ENCODE measurements at regions not wholly inside any gene's neighbourhood (a gene's known extent, or its start where the extent isn't known, plus 50 kb on each side); places are given as distances from the start of the nearest gene placed in this dataset.

GRCh38 chr1:2917284-2917683 is 104.0 kb upstream of the ACTRT2 start:
- FAIRE-seq (no peak), DNase-seq (ENCODE audit: low read depth in 1 of 2, low spot score in 1 of 2) (no peak), ATAC-seq (no peak)
- no peak overlapping the region for H3K4me2 ChIP-seq
- TF ChIP-seq TP53 (CRISPR knock-in tag; IDR thresholded peaks at IDR 0.05) (no peak), MAZ (IDR thresholded peaks at IDR 0.05; ENCODE audit: borderline replicate concordance, low read depth, low read length) (no peak), CHD4 (IDR thresholded peaks at IDR 0.05; ENCODE audit: borderline replicate concordance) (no peak), MYC (IDR thresholded peaks at IDR 0.05; ENCODE audit: borderline replicate concordance, low read length) (no peak), ZC3H11A (IDR thresholded peaks at IDR 0.05) (no peak), ELK1 (IDR thresholded peaks at IDR 0.05; ENCODE audit: low read depth, low read length) (no peak), ZNF302 (CRISPR knock-in tag; IDR thresholded peaks at IDR 0.05) (no peak), EHF (CRISPR knock-in tag; IDR thresholded peaks at IDR 0.05) (no peak), NFE2L2 (conservative IDR thresholded peaks at IDR 0.05; ENCODE audit: low read length) (no peak), ATOH8 (CRISPR knock-in tag; IDR thresholded peaks at IDR 0.05; ENCODE audit: low read depth) (no peak), SMC3 (IDR thresholded peaks at IDR 0.05) (no peak), SREBF2 (IDR thresholded peaks at IDR 0.05) (no peak), HDAC2 (IDR thresholded peaks at IDR 0.05) (no peak)
- 49% methylated on average over 17 of the region's 17 CpGs for WGBS (ENCODE audit: missing lambda C conversion rate)
- H3K4me1 ChIP-seq: no peaks in the 10 kb centered on the region
- POLR2A ChIA-PET: no interaction called here
- H3K27ac ChIP-seq: no peak overlapping the region
- H3K4me3 ChIP-seq: no peak overlapping the region
- no peaks in the 10 kb centered on the region for H3K9me3 ChIP-seq
- CTCF ChIA-PET: no interaction called here

GRCh38 chr1:2918441-2918840 is 102.8 kb upstream of the ACTRT2 start:
- TF ChIP-seq CHD2 (IDR thresholded peaks at IDR 0.05; ENCODE audit: low read length, partially characterized antibody) (no peak), CTCF (IDR thresholded peaks at IDR 0.05) (no peak), ZSCAN20 (CRISPR knock-in tag; IDR thresholded peaks at IDR 0.05) (no peak), CBX8 (IDR thresholded peaks at IDR 0.05) (no peak), TFCP2L1 (CRISPR knock-in tag; IDR thresholded peaks at IDR 0.05) (no peak), MAFK (IDR thresholded peaks at IDR 0.05; ENCODE audit: partially characterized antibody) (no peak), JUN (IDR thresholded peaks at IDR 0.05) (no peak), POLR2AphosphoS2 (conservative IDR thresholded peaks at IDR 0.05; ENCODE audit: low read length) (no peak), SMC3 (IDR thresholded peaks at IDR 0.05) (no peak), SREBF2 (IDR thresholded peaks at IDR 0.05) (no peak), ESRRA (IDR thresholded peaks at IDR 0.05; ENCODE audit: borderline replicate concordance, low read length) (no peak), RNF2 (IDR thresholded peaks at IDR 0.05; ENCODE audit: borderline replicate concordance, low read depth) (no peak), HOXA7 (CRISPR knock-in tag; IDR thresholded peaks at IDR 0.05) (no peak), HMGXB4 (CRISPR knock-in tag; IDR thresholded peaks at IDR 0.05; ENCODE audit: borderline replicate concordance) (no peak), NFE2L2 (conservative IDR thresholded peaks at IDR 0.05; ENCODE audit: low read length) (no peak), RFX5 (IDR thresholded peaks at IDR 0.05) (no peak), RARB (CRISPR knock-in tag; IDR thresholded peaks at IDR 0.05) (no peak), EHMT2 (IDR thresholded peaks at IDR 0.05; ENCODE audit: low read depth) (no peak), KDM5A (IDR thresholded peaks at IDR 0.05) (no peak), FOSL2 (IDR thresholded peaks at IDR 0.05) (no peak), FOSL2 (CRISPR knock-in tag; IDR thresholded peaks at IDR 0.05) (no peak)
- Histone ChIP-seq H3K4me2 (no peak overlapping the region), H3K27ac (no peak overlapping the region), H3K4me1 (no peaks in the 10 kb centered on the region), H3K4me3 (no peak overlapping the region), H3K9me3 (no peaks in the 10 kb centered on the region)
- ATAC-seq (no peak), DNase-seq (ENCODE audit: low read depth in 1 of 2, low spot score in 1 of 2) (no peak), FAIRE-seq (no peak)
- WGBS (ENCODE audit: missing lambda C conversion rate): 56% methylated on average over 11 of the region's 16 CpGs
- ChIA-PET CTCF (interaction anchor here (0.6 kb wide), 1 partner anchor 9 kb away, joined by 3 read pairs; no protein-coding TSS in a partner anchor), POLR2A (no interaction called here)

All from A549 (cell line).